ENCODE measurements at regions not wholly inside any gene's neighbourhood (a gene's known extent, or its start where the extent isn't known, plus 50 kb on each side); places are given as distances from the start of the nearest gene placed in this dataset.
"Not testable (repeated sequence)": the region's sequence is repeated elsewhere in the genome, so short reads cannot be mapped to it uniquely, and the experiment has no call there.

- H4K20me1 ChIP-seq (ENCODE audit: insufficient read depth); H3K9me3 ChIP-seq (ENCODE audit: insufficient read depth, low read depth); H3K4me1 ChIP-seq (replicated peaks; ENCODE audit: insufficient read depth); H3K79me2 ChIP-seq (ENCODE audit: low read depth); H3K4me3 ChIP-seq; H3K4me2 ChIP-seq; H3K36me3 ChIP-seq (ENCODE audit: low read depth); H3F3A ChIP-seq (ENCODE audit: insufficient read depth, low read depth); H3K27ac ChIP-seq; BruUV-seq (replicated peaks); intact Hi-C loops (cut with micrococcal nuclease; ENCODE audit: unreplicated experiment); H3K9me2 ChIP-seq (ENCODE audit: insufficient read depth); POLR2A ChIA-PET (ENCODE audit: unreplicated experiment); H2AFZ ChIP-seq; DNase-seq; CTCF ChIA-PET: not testable (repeated sequence)
- peaks cover 73% of the 10 kb centered on the region for H3K27me3 ChIP-seq (ENCODE audit: insufficient read depth, low read depth)
Measured at GRCh38 chr4:8976466-8977128, 105.0 kb upstream of the HMX1 start.

DNA sequence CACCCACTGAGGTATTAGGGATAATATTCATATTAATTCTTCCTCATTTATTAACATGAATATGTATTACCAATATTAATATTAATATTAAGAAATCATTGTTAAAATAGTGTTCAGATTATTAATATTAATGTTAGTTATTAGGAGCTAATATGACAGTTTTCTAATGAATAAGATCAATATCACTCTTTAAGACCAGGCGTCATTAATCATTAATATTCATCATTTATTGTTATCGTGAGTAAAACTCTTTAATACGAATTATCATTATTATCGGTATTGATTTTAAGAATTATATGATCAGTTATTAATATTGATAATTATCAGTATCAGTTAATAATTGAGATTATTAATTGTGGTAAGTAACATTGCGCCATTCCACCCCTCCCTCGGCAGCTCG is 101.0 kb upstream of the HMX1 start:
- peaks cover 45% of the 10 kb centered on the region for H3K27me3 ChIP-seq (ENCODE audit: insufficient read depth, low read depth)
- BruUV-seq (replicated peaks); H3K36me3 ChIP-seq (ENCODE audit: low read depth); CTCF ChIA-PET; H4K20me1 ChIP-seq (ENCODE audit: insufficient read depth); H3K27ac ChIP-seq; H3K4me1 ChIP-seq (replicated peaks; ENCODE audit: insufficient read depth); H3K79me2 ChIP-seq (ENCODE audit: low read depth); H3K4me2 ChIP-seq; H3K9me2 ChIP-seq (ENCODE audit: insufficient read depth); H3K9me3 ChIP-seq (ENCODE audit: insufficient read depth, low read depth); DNase-seq; intact Hi-C loops (cut with micrococcal nuclease; ENCODE audit: unreplicated experiment); H3K4me3 ChIP-seq; POLR2A ChIA-PET (ENCODE audit: unreplicated experiment); H3F3A ChIP-seq (ENCODE audit: insufficient read depth, low read depth); H2AFZ ChIP-seq: not testable (repeated sequence)

DNA sequence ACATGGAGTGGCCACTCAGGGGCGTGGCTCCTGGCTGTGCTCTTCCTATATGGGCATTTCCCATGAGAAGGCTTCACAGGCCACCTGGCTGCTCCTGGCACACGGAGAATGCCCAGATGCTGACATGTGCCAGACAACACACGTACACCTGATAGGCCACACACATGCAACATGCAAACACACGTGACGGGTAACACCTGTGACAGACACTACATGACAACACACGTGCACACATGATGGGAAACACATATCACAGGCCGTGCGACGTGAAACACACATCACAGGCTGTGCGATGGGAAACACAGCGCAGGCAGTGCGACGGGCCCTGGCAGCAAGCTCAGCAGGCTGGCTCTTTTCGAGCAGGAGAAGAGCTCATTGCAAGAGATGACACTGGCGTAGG is 94.3 kb upstream of the HMX1 start:
- H2AFZ ChIP-seq; POLR2A ChIA-PET (ENCODE audit: unreplicated experiment); H3K9me2 ChIP-seq (ENCODE audit: insufficient read depth); DNase-seq; BruUV-seq (replicated peaks); intact Hi-C loops (cut with micrococcal nuclease; ENCODE audit: unreplicated experiment); CTCF ChIA-PET; H3K4me2 ChIP-seq; H3K79me2 ChIP-seq (ENCODE audit: low read depth); H3K9me3 ChIP-seq (ENCODE audit: insufficient read depth, low read depth); H3K27me3 ChIP-seq (ENCODE audit: insufficient read depth, low read depth); H3K27ac ChIP-seq; H3F3A ChIP-seq (ENCODE audit: insufficient read depth, low read depth); H3K4me3 ChIP-seq; H3K36me3 ChIP-seq (ENCODE audit: low read depth); H4K20me1 ChIP-seq (ENCODE audit: insufficient read depth); H3K4me1 ChIP-seq (replicated peaks; ENCODE audit: insufficient read depth): not testable (repeated sequence)

GRCh38 chr4:8964201-8964788 is 92.7 kb upstream of the HMX1 start:
- H2AFZ ChIP-seq; H3K79me2 ChIP-seq (ENCODE audit: low read depth); intact Hi-C loops (cut with micrococcal nuclease; ENCODE audit: unreplicated experiment); H3K27ac ChIP-seq; H3K9me2 ChIP-seq (ENCODE audit: insufficient read depth); H3K27me3 ChIP-seq (ENCODE audit: insufficient read depth, low read depth); BruUV-seq (replicated peaks); CTCF ChIA-PET; H3K4me3 ChIP-seq; H3K36me3 ChIP-seq (ENCODE audit: low read depth); POLR2A ChIA-PET (ENCODE audit: unreplicated experiment); H3K4me2 ChIP-seq; H3K4me1 ChIP-seq (replicated peaks; ENCODE audit: insufficient read depth); H3F3A ChIP-seq (ENCODE audit: insufficient read depth, low read depth); H3K9me3 ChIP-seq (ENCODE audit: insufficient read depth, low read depth); H4K20me1 ChIP-seq (ENCODE audit: insufficient read depth): not testable (repeated sequence)
- DNase-seq = peak in 1 of 2 experiments; percentile 11

DNA sequence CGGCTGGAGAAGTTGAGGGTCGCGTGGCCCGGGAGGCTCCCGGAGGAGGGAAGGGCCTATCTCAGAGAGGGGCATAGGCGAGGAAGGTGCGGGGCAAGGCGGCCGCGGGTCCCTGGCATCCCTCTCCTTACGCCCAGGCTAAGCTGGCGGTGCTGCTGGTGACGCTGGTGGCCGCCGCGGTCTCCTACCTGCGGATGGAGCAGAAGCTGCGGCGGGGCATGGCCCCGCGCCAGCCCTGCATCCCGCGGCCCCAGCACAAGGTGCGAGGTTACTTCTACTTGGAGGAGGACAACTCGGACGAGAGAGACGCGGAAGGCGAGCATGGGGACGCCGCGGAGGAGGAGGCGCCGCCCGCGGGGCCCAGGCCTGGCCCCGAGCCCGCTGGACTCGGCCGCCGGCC is 91.9 kb upstream of the HMX1 start:
- H3K79me2 ChIP-seq (ENCODE audit: low read depth); H3K27me3 ChIP-seq (ENCODE audit: insufficient read depth, low read depth); H3K9me2 ChIP-seq (ENCODE audit: insufficient read depth); H4K20me1 ChIP-seq (ENCODE audit: insufficient read depth); H3F3A ChIP-seq (ENCODE audit: insufficient read depth, low read depth); H3K4me2 ChIP-seq; H3K27ac ChIP-seq; intact Hi-C loops (cut with micrococcal nuclease; ENCODE audit: unreplicated experiment); POLR2A ChIA-PET (ENCODE audit: unreplicated experiment); H3K4me1 ChIP-seq (replicated peaks; ENCODE audit: insufficient read depth); DNase-seq; H2AFZ ChIP-seq; BruUV-seq (replicated peaks); H3K4me3 ChIP-seq; H3K36me3 ChIP-seq (ENCODE audit: low read depth); H3K9me3 ChIP-seq (ENCODE audit: insufficient read depth, low read depth); CTCF ChIA-PET: not testable (repeated sequence)
